ENCODE measurements at regions not wholly inside any gene's neighbourhood (a gene's known extent, or its start where the extent isn't known, plus 50 kb on each side); places are given as distances from the start of the nearest gene placed in this dataset.
"Not testable (repeated sequence)": the region's sequence is repeated elsewhere in the genome, so short reads cannot be mapped to it uniquely, and the experiment has no call there.

DNA sequence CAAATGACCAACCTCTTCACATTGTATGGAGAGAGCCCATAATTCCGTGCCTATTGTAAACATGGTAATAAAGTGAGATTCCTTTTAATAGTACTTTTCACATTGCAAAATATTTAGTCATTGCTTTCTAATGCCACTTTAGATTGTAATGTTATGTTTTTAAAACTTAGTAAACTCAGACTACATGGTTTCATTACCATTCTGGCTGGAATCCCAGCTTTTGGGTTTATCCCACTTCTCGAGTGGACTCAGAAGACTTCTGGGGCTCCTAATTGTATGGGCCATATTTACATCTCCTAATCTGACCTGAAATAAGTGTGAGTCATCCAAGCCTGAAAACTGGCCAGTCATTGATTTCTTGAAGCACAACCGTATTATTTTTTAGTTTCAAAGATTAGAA lies 217.6 kb downstream of the CAAP1 start:
- Histone ChIP-seq H3K36me3 (ENCODE audit: low read depth) (no peaks in the 10 kb centered on the region), H3K4me3 (ENCODE audit: severe bottlenecking) (no peak overlapping the region), H3K4me1 (ENCODE audit: insufficient read depth, poor library complexity, severe bottlenecking) (no peaks in the 10 kb centered on the region), H3K9me3 (ENCODE audit: severe bottlenecking) (no peaks in the 10 kb centered on the region), H3K27me3 (ENCODE audit: insufficient read depth, poor library complexity, severe bottlenecking) (peaks cover 7% of the 10 kb centered on the region), H3K27ac (ENCODE audit: poor library complexity, severe bottlenecking) (no peak overlapping the region)
- ATAC-seq (ENCODE audit: low read depth) = no peak
- DNase-seq (ENCODE audit: low spot score) = no peak
- TF ChIP-seq CTCF (IDR thresholded peaks at IDR 0.05; ENCODE audit: poor library complexity, severe bottlenecking) = no peak

- H3K4me3 ChIP-seq (ENCODE audit: severe bottlenecking) = no peak overlapping the region
- peaks cover 7% of the 10 kb centered on the region for H3K27me3 ChIP-seq (ENCODE audit: insufficient read depth, poor library complexity, severe bottlenecking)
- no peaks in the 10 kb centered on the region for H3K36me3 ChIP-seq (ENCODE audit: low read depth)
- H3K4me1 ChIP-seq (ENCODE audit: insufficient read depth, poor library complexity, severe bottlenecking) = no peaks in the 10 kb centered on the region
- TF ChIP-seq CTCF (IDR thresholded peaks at IDR 0.05; ENCODE audit: poor library complexity, severe bottlenecking) = no peak
- no peak for ATAC-seq (ENCODE audit: low read depth)
- H3K27ac ChIP-seq (ENCODE audit: poor library complexity, severe bottlenecking) = no peak overlapping the region
- no peaks in the 10 kb centered on the region for H3K9me3 ChIP-seq (ENCODE audit: severe bottlenecking)
- no peak for DNase-seq (ENCODE audit: low spot score)
Observed at GRCh38 chr9:26673261-26673660, 219.3 kb downstream of the CAAP1 start.

- DNase-seq (ENCODE audit: low spot score) (no peak), ATAC-seq (ENCODE audit: low read depth) (no peak)
- no peak for TF ChIP-seq CTCF (IDR thresholded peaks at IDR 0.05; ENCODE audit: poor library complexity, severe bottlenecking)
- peaks cover 7% of the 10 kb centered on the region for H3K27me3 ChIP-seq (ENCODE audit: insufficient read depth, poor library complexity, severe bottlenecking)
- H3K9me3 ChIP-seq (ENCODE audit: severe bottlenecking) = no peaks in the 10 kb centered on the region
- H3K36me3 ChIP-seq (ENCODE audit: low read depth) = no peaks in the 10 kb centered on the region
- no peaks in the 10 kb centered on the region for H3K4me1 ChIP-seq (ENCODE audit: insufficient read depth, poor library complexity, severe bottlenecking)
- no peak overlapping the region for H3K4me3 ChIP-seq (ENCODE audit: severe bottlenecking)
- no peak overlapping the region for H3K27ac ChIP-seq (ENCODE audit: poor library complexity, severe bottlenecking)
Observed at GRCh38 chr9:26669701-26670670, 222.6 kb downstream of the CAAP1 start.

DNA sequence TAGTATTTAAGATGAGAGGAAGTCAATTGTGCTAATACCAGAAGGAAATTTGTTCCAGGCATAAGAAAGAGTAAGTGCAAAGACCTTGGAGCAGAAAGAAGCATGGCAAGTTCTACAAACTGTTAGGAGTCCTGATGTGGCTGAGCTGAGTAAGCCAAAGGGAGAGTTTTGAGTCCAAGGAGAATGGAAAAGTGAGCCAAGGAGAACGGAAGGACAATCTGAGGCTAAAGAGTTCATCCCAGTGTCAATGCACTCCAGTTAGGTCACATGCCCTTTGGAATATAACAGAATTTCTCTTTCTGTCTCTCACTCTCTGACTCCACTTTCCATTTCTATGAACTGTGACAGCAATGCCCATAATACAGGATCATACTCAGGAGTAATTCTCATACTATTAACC lies 224.7 kb downstream of the CAAP1 start:
- DNase-seq (ENCODE audit: low spot score) (no peak), ATAC-seq (ENCODE audit: low read depth) (no peak)
- no peaks in the 10 kb centered on the region for H3K4me1 ChIP-seq (ENCODE audit: insufficient read depth, poor library complexity, severe bottlenecking)
- peaks cover 7% of the 10 kb centered on the region for H3K27me3 ChIP-seq (ENCODE audit: insufficient read depth, poor library complexity, severe bottlenecking)
- no peak for TF ChIP-seq CTCF (IDR thresholded peaks at IDR 0.05; ENCODE audit: poor library complexity, severe bottlenecking)
- no peak overlapping the region for H3K27ac ChIP-seq (ENCODE audit: poor library complexity, severe bottlenecking)
- no peaks in the 10 kb centered on the region for H3K9me3 ChIP-seq (ENCODE audit: severe bottlenecking)
- H3K36me3 ChIP-seq (ENCODE audit: low read depth) = no peaks in the 10 kb centered on the region
- H3K4me3 ChIP-seq (ENCODE audit: severe bottlenecking) = no peak overlapping the region

DNA sequence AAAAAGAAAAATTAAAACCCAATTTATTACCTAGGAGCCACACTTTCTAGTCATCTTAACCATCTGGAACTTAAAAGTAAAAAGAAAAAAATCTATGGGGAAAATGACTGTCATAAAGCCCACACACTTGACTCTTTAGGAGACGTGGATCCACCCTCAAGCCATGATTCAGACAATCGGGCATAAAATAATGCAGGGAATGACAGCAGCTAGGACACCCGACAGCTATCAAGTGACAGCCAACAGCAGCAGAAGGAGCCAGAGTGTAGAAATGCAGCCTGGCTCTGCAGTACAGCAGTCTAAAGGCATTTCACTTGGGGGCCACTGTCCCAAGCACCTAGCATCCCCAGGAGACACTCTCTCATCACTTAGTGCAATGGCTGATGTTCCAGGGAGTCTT lies 226.9 kb downstream of the CAAP1 start:
- H3K36me3 ChIP-seq (ENCODE audit: low read depth) = no peaks in the 10 kb centered on the region
- no peak overlapping the region for H3K27ac ChIP-seq (ENCODE audit: poor library complexity, severe bottlenecking)
- H3K4me3 ChIP-seq (ENCODE audit: severe bottlenecking) = no peak overlapping the region
- no peaks in the 10 kb centered on the region for H3K4me1 ChIP-seq (ENCODE audit: insufficient read depth, poor library complexity, severe bottlenecking)
- no peaks in the 10 kb centered on the region for H3K9me3 ChIP-seq (ENCODE audit: severe bottlenecking)
- DNase-seq (ENCODE audit: low spot score) (no peak), ATAC-seq (ENCODE audit: low read depth) (no peak)
- no peaks in the 10 kb centered on the region for H3K27me3 ChIP-seq (ENCODE audit: insufficient read depth, poor library complexity, severe bottlenecking)
- no peak for TF ChIP-seq CTCF (IDR thresholded peaks at IDR 0.05; ENCODE audit: poor library complexity, severe bottlenecking)

- H3K9me3 ChIP-seq (ENCODE audit: severe bottlenecking); ATAC-seq (ENCODE audit: low read depth); H3K27ac ChIP-seq (ENCODE audit: poor library complexity, severe bottlenecking); H3K27me3 ChIP-seq (ENCODE audit: insufficient read depth, poor library complexity, severe bottlenecking); H3K4me1 ChIP-seq (ENCODE audit: insufficient read depth, poor library complexity, severe bottlenecking); H3K36me3 ChIP-seq (ENCODE audit: low read depth); DNase-seq (ENCODE audit: low spot score); H3K4me3 ChIP-seq (ENCODE audit: severe bottlenecking): not testable (repeated sequence)
Observed at GRCh38 chr9:26664087-26664773, 228.4 kb downstream of the CAAP1 start.

All from RWPE2 (cell line).